Keratinocyte (primary cell): ENCODE measurements at regions not wholly inside any gene's neighbourhood (a gene's known extent, or its start where the extent isn't known, plus 50 kb on each side); places are given as distances from the start of the nearest gene placed in this dataset.

Source experiments
- EZH2 ChIP-seq: IDR thresholded peaks from one replicate; pipeline ENCODE4 v1.6.1; 2012; ENCODE audit warnings: inconsistent platforms, mild to moderate bottlenecking, low read length, moderate library complexity
- TF ChIP-seq, protein P1 (sequence below), 3 experiments: IDR thresholded peaks in 1 of 3; conservative IDR thresholded peaks in 1 of 3; optimal IDR thresholded peaks in 1 of 3; 2 replicates in 2 of 3; 3 replicates in 1 of 3; pipeline versions ENCODE3 to v1.5.1; 2011; ENCODE audit warnings: low read length in 3 of 3, mild to moderate bottlenecking in 3 of 3, moderate library complexity in 2 of 3, control low read depth in 1 of 3, inconsistent platforms in 1 of 3; ENCODE audit not compliant: insufficient read depth in 2 of 3; ENCODE audit errors: extremely low read depth in 1 of 3

DNA sequence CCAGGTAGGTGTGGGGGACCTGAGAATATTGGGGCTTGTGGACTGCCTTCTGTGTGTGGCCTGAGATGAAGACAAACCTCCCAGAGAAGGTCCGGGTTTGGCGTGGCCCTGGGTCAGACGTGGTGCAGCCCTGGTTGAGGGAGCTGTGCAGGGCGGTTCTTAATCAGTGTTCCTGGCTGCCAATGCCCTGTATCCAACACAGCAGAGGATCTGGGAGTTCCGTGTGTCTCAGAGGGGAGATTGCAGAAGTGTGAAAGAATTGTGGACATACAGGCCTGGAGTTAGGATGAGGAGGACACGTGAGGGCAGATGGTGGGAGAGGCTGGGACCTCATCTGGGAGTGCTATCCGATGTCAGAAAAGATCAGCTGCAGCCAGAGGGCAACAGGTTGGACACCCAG lies 102.0 kb upstream of the NECTIN1 start:
- TF ChIP-seq, protein P1, sequence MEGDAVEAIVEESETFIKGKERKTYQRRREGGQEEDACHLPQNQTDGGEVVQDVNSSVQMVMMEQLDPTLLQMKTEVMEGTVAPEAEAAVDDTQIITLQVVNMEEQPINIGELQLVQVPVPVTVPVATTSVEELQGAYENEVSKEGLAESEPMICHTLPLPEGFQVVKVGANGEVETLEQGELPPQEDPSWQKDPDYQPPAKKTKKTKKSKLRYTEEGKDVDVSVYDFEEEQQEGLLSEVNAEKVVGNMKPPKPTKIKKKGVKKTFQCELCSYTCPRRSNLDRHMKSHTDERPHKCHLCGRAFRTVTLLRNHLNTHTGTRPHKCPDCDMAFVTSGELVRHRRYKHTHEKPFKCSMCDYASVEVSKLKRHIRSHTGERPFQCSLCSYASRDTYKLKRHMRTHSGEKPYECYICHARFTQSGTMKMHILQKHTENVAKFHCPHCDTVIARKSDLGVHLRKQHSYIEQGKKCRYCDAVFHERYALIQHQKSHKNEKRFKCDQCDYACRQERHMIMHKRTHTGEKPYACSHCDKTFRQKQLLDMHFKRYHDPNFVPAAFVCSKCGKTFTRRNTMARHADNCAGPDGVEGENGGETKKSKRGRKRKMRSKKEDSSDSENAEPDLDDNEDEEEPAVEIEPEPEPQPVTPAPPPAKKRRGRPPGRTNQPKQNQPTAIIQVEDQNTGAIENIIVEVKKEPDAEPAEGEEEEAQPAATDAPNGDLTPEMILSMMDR (optimal IDR thresholded peaks at IDR 0.05 in 1 of 3, IDR thresholded peaks at IDR 0.05 in 1 of 3, conservative IDR thresholded peaks at IDR 0.05 in 1 of 3; ENCODE audit: extremely low read depth in 1 of 3, insufficient read depth in 2 of 3, low read length in 3 of 3): no peak
- TF ChIP-seq EZH2: no peak
